Thoracic aorta (tissue), 2 donors: ENCODE measurements at regions not wholly inside any gene's neighbourhood (a gene's known extent, or its start where the extent isn't known, plus 50 kb on each side); places are given as distances from the start of the nearest gene placed in this dataset.
"Not testable (repeated sequence)": the region's sequence is repeated elsewhere in the genome, so short reads cannot be mapped to it uniquely, and the experiment has no call there.

Experiments used
- ATAC-seq: fragments of 150-250 bp; one replicate; pipeline ENCODE4 v1.8.0; 2017; ENCODE audit warnings: low read depth; ENCODE audit not compliant: insufficient number of reproducible peaks, low FRiP score
- DNase-seq: peaks from one replicate; pipeline ENCODE4 v3.0.0-alpha.2; 2020; ENCODE audit warnings: low spot score
- H3K27ac ChIP-seq, 2 donors: fragments of 200-600 bp; sonication (generic); 1 replicate in 1 of 2; 2 replicates in 1 of 2; pipeline ENCODE4 v1.5.1; 2016; ENCODE audit warnings: mild to moderate bottlenecking in 2 of 2, moderate library complexity in 2 of 2
- H3K27me3 ChIP-seq: fragments of 200-600 bp; sonication (generic); replicated peaks from 2 replicates; pipeline ENCODE4 v1.6.0; 2016; ENCODE audit warnings: mild to moderate bottlenecking; ENCODE audit not compliant: insufficient read depth
- H3K36me3 ChIP-seq: fragments of 200-600 bp; sonication (generic); one replicate; pipeline ENCODE4 v1.5.1; 2016
- H3K4me1 ChIP-seq, 2 donors: fragments of 200-600 bp; sonication (generic); 1 replicate in 1 of 2; 2 replicates in 1 of 2; pipeline versions ENCODE4 v1.5.1 to v1.6.0; 2016; ENCODE audit warnings: low read depth in 2 of 2, mild to moderate bottlenecking in 1 of 2; ENCODE audit not compliant: control insufficient read depth in 1 of 2
- H3K4me3 ChIP-seq: fragments of 200-600 bp; sonication (generic); 2 replicates; pipeline ENCODE4 v1.5.1; 2016; ENCODE audit warnings: mild to moderate bottlenecking
- H3K9me3 ChIP-seq: fragments of 200-600 bp; sonication (generic); 2 replicates; pipeline ENCODE4 v1.5.1; 2016
- TF ChIP-seq, protein P1 (sequence below): fragments of 200-600 bp; sonication (generic); IDR thresholded peaks from one replicate; pipeline ENCODE4 v1.5.1; 2019; ENCODE audit warnings: antibody characterized with exemption

DNA sequence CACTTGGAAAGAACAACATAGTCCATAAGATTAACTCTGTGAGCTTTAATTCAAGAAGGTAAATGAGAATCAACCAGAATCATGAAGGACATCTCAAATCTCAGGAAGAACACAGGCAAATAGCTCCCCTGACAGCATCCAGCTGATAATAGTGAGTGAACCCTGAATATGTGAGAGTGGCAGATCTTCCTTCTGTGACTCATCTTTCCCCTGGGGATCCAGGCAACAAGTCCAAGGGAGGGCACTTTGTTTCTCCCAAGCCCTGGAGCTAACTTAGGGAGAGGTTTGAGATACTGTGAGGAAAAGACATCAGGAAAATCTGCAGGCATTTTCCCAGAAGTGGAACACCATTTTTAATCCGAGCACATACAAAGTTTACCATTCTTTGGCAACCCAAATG is 763.9 kb upstream of the MGAT4C start:
- DNase-seq, result no peak
- H3K4me1 ChIP-seq, result no peaks in the 10 kb centered on the region
- no peak for ATAC-seq

DNA sequence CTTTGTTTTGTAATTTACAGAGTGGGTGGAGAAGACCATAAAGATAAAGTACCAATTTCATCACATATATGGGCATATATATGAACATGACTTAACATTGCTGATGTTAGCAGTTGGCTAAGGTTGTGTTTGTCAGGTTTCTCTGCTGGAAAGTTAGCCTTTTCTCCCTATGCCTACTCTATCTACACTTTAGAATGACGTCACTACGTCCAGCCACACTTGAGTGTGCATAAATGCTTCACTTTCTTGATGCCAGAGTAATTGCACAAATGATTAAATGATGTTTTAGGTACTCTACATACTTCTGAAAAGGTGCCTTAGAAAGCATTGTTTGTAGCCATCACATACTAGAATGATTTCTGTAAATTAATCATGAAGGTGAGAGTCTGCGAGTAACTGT is 759.2 kb upstream of the MGAT4C start:
- Histone ChIP-seq H3K4me1 (no peaks in the 10 kb centered on the region), H3K27ac (no peak overlapping the region), H3K9me3 (peaks cover 4% of the 10 kb centered on the region), H3K36me3 (no peaks in the 10 kb centered on the region), H3K4me3 (no peak overlapping the region), H3K27me3 (no peaks in the 10 kb centered on the region)
- TF ChIP-seq, protein P1, sequence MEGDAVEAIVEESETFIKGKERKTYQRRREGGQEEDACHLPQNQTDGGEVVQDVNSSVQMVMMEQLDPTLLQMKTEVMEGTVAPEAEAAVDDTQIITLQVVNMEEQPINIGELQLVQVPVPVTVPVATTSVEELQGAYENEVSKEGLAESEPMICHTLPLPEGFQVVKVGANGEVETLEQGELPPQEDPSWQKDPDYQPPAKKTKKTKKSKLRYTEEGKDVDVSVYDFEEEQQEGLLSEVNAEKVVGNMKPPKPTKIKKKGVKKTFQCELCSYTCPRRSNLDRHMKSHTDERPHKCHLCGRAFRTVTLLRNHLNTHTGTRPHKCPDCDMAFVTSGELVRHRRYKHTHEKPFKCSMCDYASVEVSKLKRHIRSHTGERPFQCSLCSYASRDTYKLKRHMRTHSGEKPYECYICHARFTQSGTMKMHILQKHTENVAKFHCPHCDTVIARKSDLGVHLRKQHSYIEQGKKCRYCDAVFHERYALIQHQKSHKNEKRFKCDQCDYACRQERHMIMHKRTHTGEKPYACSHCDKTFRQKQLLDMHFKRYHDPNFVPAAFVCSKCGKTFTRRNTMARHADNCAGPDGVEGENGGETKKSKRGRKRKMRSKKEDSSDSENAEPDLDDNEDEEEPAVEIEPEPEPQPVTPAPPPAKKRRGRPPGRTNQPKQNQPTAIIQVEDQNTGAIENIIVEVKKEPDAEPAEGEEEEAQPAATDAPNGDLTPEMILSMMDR, result no peak
- no peak for DNase-seq
- ATAC-seq, result no peak

More for the DNA sequence above, 763.9 kb upstream of the MGAT4C start:
- TF ChIP-seq, protein P1, result no peak
- Histone ChIP-seq H3K36me3 (no peaks in the 10 kb centered on the region), H3K27ac (no peak overlapping the region), H3K27me3 (no peaks in the 10 kb centered on the region), H3K9me3 (peaks cover 4% of the 10 kb centered on the region), H3K4me3 (no peak overlapping the region)

DNA sequence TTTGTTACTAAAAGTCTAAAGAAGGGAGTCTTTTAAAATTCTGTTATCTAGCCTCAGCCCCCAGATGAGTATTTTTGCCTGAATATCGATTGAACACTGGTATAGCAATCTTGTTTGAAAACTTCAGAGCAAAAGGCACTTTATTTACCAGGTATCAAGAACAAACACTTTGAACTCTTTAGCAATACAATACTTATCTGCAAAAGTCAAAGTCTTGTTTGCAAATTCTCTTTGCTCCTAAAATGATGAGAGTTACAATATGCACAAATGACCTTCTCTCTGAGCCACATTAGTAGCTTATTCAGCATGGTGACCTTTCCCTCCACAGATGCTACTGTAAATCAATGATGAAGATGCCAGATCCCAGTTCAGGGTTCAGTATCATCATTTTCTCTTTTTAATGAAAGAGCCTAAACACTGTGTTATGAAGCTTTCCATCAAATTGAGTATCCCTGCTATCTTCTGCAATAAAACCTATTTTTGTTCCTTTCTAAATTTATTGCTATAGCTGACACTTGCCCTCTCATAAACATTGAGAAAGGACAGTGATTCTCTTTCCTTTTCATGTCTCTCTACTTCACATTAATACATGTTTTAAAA is 752.7 kb upstream of the MGAT4C start:
- DNase-seq (no peak), ATAC-seq (no peak)
- Histone ChIP-seq H3K9me3 (no peaks in the 10 kb centered on the region), H3K27me3 (no peaks in the 10 kb centered on the region), H3K27ac (no peak overlapping the region), H3K4me1 (no peaks in the 10 kb centered on the region), H3K36me3 (no peaks in the 10 kb centered on the region), H3K4me3 (no peak overlapping the region)
- TF ChIP-seq, protein P1, result no peak

DNA sequence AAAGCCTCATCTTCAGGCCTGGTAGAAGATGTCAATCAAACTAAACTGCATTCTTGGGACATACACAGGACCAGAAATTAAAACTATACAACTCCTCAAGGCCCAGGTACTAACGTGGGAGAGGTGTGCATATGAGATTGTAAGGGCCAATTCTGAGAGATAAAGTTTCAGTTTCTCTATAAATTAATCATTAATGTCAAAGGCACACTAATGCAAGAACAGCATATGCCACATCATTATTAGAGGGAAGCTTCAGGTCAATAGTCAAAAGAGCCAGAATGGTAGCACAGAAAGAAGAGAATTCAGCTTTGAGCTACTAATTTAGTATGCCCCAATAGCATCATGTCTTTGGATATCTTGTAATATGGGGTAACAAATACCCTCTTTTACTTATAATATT is 744.9 kb upstream of the MGAT4C start:
- Histone ChIP-seq H3K9me3 (no peaks in the 10 kb centered on the region), H3K4me1 (no peaks in the 10 kb centered on the region), H3K27me3 (no peaks in the 10 kb centered on the region), H3K27ac (no peak overlapping the region), H3K36me3 (no peaks in the 10 kb centered on the region), H3K4me3 (no peak overlapping the region)
- DNase-seq (no peak), ATAC-seq (no peak)
- TF ChIP-seq, protein P1, result no peak

DNA sequence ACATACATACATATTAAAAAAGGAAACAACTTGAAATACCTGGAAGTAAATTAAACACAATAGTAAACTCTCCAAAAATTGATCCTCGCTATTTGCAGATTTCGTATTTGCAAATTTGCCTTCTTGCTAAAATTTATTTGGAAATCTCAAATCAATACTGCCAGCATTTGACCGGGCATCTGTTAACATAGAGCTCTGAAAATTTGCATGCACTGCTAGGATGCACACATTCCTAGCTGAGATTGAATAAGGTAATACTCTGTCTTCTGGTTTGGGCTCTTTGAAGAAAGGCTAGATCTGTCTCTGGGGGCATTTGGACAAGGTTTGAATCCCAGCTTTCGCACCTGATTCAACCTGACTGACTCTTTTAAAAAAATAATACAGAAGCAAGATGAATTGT is 729.1 kb upstream of the MGAT4C start:
- TF ChIP-seq, protein P1, result no peak
- ATAC-seq, result no peak
- H3K36me3 ChIP-seq, result no peaks in the 10 kb centered on the region
- no peaks in the 10 kb centered on the region for H3K9me3 ChIP-seq
- DNase-seq, result no peak
- H3K27me3 ChIP-seq, result no peaks in the 10 kb centered on the region
- H3K27ac ChIP-seq, result no peak overlapping the region
- no peaks in the 10 kb centered on the region for H3K4me1 ChIP-seq
- no peak overlapping the region for H3K4me3 ChIP-seq

DNA sequence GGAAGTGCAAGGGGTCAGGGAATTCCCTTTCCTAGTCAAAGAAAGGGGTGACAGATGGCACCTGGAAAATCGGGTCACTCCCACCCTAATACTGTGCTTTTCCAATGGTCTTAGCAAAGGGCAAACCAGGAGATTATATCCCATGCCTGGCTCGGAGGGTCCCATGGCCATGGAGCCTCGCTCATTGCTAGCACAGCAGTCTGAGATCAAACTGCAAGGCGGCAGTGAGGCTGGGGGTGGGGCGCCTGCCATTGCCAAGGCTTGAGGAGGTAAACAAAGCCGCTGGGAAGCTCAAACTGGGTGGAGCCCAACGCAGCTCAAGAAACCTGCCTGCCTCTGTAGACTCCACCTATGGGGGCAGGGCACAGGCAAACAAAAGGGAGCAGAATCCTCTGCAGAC is 714.4 kb upstream of the MGAT4C start:
- not testable (repeated sequence) for ATAC-seq, H3K36me3 ChIP-seq, H3K4me1 ChIP-seq, H3K27ac ChIP-seq, H3K9me3 ChIP-seq, H3K4me3 ChIP-seq, H3K27me3 ChIP-seq, DNase-seq
